ENCODE measurements at regions not wholly inside any gene's neighbourhood (a gene's known extent, or its start where the extent isn't known, plus 50 kb on each side); places are given as distances from the start of the nearest gene placed in this dataset.

DNA sequence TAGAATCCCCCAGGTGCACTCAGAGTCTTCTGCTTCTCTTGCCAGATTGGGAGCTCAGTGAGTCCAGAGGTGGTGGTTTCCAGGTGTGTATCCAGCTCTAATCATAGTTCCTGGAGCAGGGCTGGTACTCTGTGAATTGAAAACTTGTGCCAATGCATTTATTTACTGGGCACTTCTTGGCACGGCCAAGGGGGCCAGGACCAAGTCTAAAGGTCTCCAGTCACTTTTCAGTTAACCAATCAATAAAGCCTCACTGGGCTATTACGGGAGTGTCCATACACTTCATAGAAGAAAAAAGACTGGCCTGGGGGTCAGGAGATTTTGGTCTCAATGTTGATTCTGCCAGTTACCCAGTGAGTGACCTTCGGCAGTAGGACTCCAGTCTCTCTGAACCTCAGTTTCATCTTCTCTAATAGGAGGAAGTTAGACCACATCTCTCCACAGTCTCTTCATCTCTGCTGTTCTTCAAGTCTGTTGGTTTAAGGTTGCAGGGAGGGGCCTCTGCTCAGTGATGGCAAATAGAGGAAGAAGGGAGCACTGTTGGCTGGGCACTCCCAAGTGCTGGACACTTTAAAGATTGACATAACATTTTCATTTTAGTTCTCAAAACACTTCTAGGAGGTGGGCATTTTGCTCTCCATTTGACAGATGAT, 188.5 kb upstream of the E2F8 start:
- Histone ChIP-seq H3K4me3 (replicated peaks; ENCODE audit: low read depth, low read length) (no peak overlapping the region), H3K36me3 (ENCODE audit: control insufficient read depth, insufficient read depth, low read length) (no peaks in the 10 kb centered on the region), H3K27me3 (replicated peaks; ENCODE audit: control insufficient read depth, insufficient read depth, low read length) (no peaks in the 10 kb centered on the region)
- TF ChIP-seq, protein P1, sequence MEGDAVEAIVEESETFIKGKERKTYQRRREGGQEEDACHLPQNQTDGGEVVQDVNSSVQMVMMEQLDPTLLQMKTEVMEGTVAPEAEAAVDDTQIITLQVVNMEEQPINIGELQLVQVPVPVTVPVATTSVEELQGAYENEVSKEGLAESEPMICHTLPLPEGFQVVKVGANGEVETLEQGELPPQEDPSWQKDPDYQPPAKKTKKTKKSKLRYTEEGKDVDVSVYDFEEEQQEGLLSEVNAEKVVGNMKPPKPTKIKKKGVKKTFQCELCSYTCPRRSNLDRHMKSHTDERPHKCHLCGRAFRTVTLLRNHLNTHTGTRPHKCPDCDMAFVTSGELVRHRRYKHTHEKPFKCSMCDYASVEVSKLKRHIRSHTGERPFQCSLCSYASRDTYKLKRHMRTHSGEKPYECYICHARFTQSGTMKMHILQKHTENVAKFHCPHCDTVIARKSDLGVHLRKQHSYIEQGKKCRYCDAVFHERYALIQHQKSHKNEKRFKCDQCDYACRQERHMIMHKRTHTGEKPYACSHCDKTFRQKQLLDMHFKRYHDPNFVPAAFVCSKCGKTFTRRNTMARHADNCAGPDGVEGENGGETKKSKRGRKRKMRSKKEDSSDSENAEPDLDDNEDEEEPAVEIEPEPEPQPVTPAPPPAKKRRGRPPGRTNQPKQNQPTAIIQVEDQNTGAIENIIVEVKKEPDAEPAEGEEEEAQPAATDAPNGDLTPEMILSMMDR (IDR thresholded peaks at IDR 0.05; ENCODE audit: insufficient read depth, low read length, poor library complexity, severe bottlenecking) = no peak
- DNase-seq (ENCODE audit: extremely low read depth, insufficient read length) = no peak

DNA sequence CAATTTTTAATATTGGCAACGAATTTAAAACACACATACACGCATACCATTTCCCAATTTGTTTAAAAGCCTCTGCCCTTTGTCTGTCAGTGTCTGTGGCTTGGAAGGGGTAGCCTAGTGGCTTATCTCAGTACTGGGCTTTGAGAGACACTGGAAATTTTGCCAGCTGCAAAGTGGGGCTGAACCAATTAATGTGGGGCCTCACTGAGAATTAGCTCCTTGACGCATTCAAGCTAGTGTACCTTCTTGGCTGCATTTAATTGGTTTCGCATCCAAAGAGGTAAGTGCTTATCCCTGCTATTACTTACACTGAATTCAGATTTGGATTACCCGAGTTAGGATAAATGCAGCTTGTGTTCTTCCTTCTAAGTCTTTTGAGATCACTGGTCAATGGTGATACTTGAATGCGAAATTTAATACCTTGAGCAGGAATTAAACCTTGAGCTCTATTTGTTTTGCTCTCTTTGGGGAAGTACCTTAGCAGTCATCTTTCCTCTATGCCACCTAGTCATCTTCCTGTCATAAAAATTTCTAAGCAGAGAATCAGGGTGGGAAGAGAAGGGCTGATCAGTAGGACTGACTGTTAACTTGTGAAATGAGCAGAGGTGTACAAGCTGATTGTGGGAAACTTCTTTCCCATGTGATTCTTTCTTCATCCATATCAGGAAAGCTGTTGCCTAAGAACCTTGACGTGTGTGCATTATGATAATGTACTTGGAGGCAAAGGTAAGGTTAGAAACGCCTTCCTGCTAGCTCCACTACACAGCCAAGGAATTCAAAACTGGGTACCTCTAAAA, 187.7 kb upstream of the E2F8 start:
- Histone ChIP-seq H3K27me3 (replicated peaks; ENCODE audit: control insufficient read depth, insufficient read depth, low read length) (no peaks in the 10 kb centered on the region), H3K4me3 (replicated peaks; ENCODE audit: low read depth, low read length) (no peak overlapping the region), H3K36me3 (ENCODE audit: control insufficient read depth, insufficient read depth, low read length) (no peaks in the 10 kb centered on the region)
- no peak for DNase-seq (ENCODE audit: extremely low read depth, insufficient read length)
- TF ChIP-seq, protein P1 (IDR thresholded peaks at IDR 0.05; ENCODE audit: insufficient read depth, low read length, poor library complexity, severe bottlenecking) = no peak

DNA sequence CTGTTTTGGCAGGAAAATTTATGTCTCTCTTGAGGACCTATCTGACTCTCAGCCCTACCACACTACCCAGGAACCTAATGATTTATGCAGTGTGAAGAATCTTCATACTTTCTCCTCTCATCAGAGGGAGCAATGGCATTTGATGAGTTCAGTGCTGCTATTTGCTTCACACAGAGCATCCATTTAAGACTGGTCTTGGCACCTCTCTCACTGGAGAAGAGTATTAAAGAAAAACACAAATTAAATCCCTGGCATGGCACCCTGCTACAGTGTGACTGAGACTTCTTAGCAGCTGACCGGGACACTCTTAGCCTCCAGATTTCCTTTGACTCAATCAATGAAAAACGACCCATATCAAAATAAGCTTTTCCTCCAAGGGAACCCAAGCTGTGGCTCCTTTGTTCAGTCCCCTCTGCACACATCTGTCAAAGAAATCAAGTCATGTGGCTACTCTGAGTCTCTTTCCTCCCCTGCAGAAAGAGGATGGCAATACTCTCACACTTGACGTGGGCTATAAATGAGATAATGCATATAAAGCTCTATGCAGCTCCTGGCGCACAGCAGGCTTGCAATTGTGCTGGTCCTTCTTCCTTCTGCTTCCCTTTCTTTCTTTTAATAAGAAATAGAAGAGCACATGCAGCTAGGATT, 186.1 kb upstream of the E2F8 start:
- TF ChIP-seq, protein P1 (IDR thresholded peaks at IDR 0.05; ENCODE audit: insufficient read depth, low read length, poor library complexity, severe bottlenecking) = no peak
- H3K4me3 ChIP-seq (replicated peaks; ENCODE audit: low read depth, low read length) = no peak overlapping the region
- no peaks in the 10 kb centered on the region for H3K36me3 ChIP-seq (ENCODE audit: control insufficient read depth, insufficient read depth, low read length)
- no peaks in the 10 kb centered on the region for H3K27me3 ChIP-seq (replicated peaks; ENCODE audit: control insufficient read depth, insufficient read depth, low read length)
- no peak for DNase-seq (ENCODE audit: extremely low read depth, insufficient read length)

DNA sequence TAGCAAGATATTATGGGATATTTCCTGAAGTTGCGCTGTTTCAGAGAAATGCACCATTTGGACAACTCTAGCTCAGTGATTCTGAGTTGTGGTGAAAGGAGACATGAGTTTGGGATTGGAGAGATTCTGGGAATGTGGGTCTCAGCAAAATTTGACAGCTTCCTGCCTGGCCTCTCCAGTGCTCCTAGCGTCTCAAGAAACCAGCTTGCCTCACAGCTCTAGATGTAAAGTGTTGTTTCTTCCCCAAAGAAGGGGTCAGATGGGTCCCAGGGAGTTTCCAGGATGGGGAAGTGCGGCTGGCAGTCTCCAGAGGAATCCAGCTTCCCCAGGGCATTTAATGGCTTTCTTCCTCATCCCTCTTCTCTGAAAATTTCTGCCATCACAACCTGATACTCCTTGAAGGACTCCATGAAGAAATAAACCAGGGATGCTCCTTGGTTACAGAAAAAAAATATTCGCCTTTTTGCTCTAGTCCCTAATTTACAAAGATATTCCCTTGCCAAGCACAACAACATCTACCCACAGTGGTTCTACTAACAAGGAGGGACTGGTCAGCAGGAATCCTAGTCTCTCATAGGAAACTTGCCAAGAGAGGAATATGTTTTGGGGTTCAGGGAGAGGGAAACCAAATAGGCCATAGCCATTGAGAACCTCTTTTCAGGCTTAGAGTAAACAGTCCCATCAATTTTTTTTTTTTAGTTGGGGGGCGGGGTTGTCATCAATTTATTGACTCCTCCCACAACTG, 185.4 kb upstream of the E2F8 start:
- Histone ChIP-seq H3K27me3 (replicated peaks; ENCODE audit: control insufficient read depth, insufficient read depth, low read length) (no peaks in the 10 kb centered on the region), H3K36me3 (ENCODE audit: control insufficient read depth, insufficient read depth, low read length) (no peaks in the 10 kb centered on the region), H3K4me3 (replicated peaks; ENCODE audit: low read depth, low read length) (no peak overlapping the region)
- TF ChIP-seq, protein P1 (IDR thresholded peaks at IDR 0.05; ENCODE audit: insufficient read depth, low read length, poor library complexity, severe bottlenecking) = no peak
- no peak for DNase-seq (ENCODE audit: extremely low read depth, insufficient read length)

DNA sequence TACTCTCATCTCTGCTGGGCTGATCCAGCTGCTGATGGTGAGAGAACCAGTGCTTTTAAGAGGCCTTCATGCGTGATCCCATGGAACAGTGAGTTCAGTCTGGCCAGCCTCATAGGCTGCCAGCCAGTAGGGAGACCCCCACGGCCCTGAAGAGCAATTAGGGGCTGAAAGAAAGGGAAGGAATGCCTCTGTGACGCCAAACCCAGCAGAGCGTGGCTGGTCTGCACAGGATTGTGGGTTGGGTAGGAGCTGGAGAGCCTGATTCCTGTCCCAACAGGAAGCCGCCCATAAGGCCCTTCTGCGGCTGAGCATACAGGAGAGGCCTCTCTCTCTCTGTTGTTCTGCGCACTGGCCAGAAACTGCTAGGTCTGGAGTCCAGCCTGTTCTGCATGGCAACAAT, 181.5 kb upstream of the E2F8 start:
- TF ChIP-seq, protein P1 (IDR thresholded peaks at IDR 0.05; ENCODE audit: insufficient read depth, low read length, poor library complexity, severe bottlenecking) = no peak
- H3K36me3 ChIP-seq (ENCODE audit: control insufficient read depth, insufficient read depth, low read length) = no peaks in the 10 kb centered on the region
- no peaks in the 10 kb centered on the region for H3K27me3 ChIP-seq (replicated peaks; ENCODE audit: control insufficient read depth, insufficient read depth, low read length)
- H3K4me3 ChIP-seq (replicated peaks; ENCODE audit: low read depth, low read length) = no peak overlapping the region
- DNase-seq (ENCODE audit: extremely low read depth, insufficient read length) = no peak
